K562 (cell line): ENCODE measurements at regions not wholly inside any gene's neighbourhood (a gene's known extent, or its start where the extent isn't known, plus 50 kb on each side); places are given as distances from the start of the nearest gene placed in this dataset.

Experiments
- ARID1B ChIP-seq: fragments of 450-650 bp; IDR thresholded peaks from 2 replicates; pipeline ENCODE4 v1.6.1; 2016; ENCODE audit warnings: antibody characterized with exemption, mild to moderate bottlenecking, inconsistent platforms
- ATF3 ChIP-seq, 2 experiments: fragments of 450-650 bp in 1 of 2; sonication (generic) in 1 of 2; formaldehyde crosslinking in 1 of 2; IDR thresholded peaks in 1 of 2; conservative IDR thresholded peaks in 1 of 2; 2 replicates each; pipeline versions ENCODE4 v1.6.1 to v1.8.1; 2016 to 2023; ENCODE audit warnings: mild to moderate bottlenecking in 2 of 2, moderate library complexity in 2 of 2, inconsistent platforms in 1 of 2, missing genetic modification reagents in 1 of 2
- CAMTA2 ChIP-seq: fragments of 250-450 bp; sonication (Bioruptor Pico); conservative IDR thresholded peaks from 2 replicates; pipeline ENCODE4 v1.5.1; 2022
- MECOM ChIP-seq: fragments of 250-450 bp; sonication (Bioruptor Pico); IDR thresholded peaks from 2 replicates; pipeline ENCODE4 v1.8.0; 2022; ENCODE audit warnings: inconsistent platforms
- MEIS2 ChIP-seq: fragments of 450-650 bp; IDR thresholded peaks from 2 replicates; pipeline ENCODE4 v1.6.1; 2014; ENCODE audit warnings: mild to moderate bottlenecking; ENCODE audit not compliant: partially characterized antibody
- OTX1 ChIP-seq: fragments of 450-650 bp; formaldehyde crosslinking; IDR thresholded peaks from 2 replicates; pipeline ENCODE4 v1.4.0; 2022; ENCODE audit warnings: mild to moderate bottlenecking
- PHB2 ChIP-seq: fragments of 450-650 bp; IDR thresholded peaks from 2 replicates; pipeline ENCODE4 v1.6.1; 2017; ENCODE audit warnings: low read depth
- SRSF1 ChIP-seq: fragments of 200-400 bp; formaldehyde crosslinking; IDR thresholded peaks from 2 replicates; pipeline ENCODE4 v1.6.1; 2017; ENCODE audit warnings: mild to moderate bottlenecking, low read depth, low read length, moderate library complexity
- VEZF1 ChIP-seq: fragments of 200-800 bp; sonication (Bioruptor generic); IDR thresholded peaks from 2 replicates; pipeline ENCODE4 v1.6.1; 2017; ENCODE audit warnings: missing genetic modification characterization, missing compliant biosample characterization
- YBX1 ChIP-seq: fragments of 450-650 bp; IDR thresholded peaks from 2 replicates; pipeline ENCODE4 v1.7.1; 2016; ENCODE audit warnings: mild to moderate bottlenecking
- TF ChIP-seq, protein P1 (sequence below): fragments of 450-650 bp; IDR thresholded peaks from 2 replicates; pipeline ENCODE4 v1.6.1; 2016; ENCODE audit warnings: borderline replicate concordance

DNA sequence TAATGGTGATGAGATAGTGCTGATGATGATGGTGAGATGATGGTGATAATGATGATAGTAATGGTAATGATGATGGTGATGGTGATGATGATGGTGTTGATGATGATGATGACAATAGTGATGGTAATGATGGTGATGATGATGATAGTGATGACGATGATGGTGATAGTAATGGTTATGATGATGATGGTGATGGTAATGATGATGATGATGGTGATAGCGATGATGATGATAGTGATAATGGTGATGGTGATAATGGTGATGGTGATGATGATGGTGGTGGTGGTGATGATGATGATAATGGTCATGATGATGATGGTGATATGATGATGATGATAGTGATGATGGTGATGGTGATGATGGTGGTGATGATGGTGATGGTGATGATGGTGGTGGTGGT is 384.6 kb downstream of the MATN1 start (continued):
- TF ChIP-seq, protein P1, sequence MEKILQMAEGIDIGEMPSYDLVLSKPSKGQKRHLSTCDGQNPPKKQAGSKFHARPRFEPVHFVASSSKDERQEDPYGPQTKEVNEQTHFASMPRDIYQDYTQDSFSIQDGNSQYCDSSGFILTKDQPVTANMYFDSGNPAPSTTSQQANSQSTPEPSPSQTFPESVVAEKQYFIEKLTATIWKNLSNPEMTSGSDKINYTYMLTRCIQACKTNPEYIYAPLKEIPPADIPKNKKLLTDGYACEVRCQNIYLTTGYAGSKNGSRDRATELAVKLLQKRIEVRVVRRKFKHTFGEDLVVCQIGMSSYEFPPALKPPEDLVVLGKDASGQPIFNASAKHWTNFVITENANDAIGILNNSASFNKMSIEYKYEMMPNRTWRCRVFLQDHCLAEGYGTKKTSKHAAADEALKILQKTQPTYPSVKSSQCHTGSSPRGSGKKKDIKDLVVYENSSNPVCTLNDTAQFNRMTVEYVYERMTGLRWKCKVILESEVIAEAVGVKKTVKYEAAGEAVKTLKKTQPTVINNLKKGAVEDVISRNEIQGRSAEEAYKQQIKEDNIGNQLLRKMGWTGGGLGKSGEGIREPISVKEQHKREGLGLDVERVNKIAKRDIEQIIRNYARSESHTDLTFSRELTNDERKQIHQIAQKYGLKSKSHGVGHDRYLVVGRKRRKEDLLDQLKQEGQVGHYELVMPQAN = 0 out of 2 replicates have a peak, but pooled peaks have one; percentile 21
- TF ChIP-seq ATF3 (IDR thresholded peaks at IDR 0.05) (peak; percentile 38; the same call in 1 of the 2 replicates), ATF3 (CRISPR knock-in tag; conservative IDR thresholded peaks at IDR 0.05) (no peak), MECOM (CRISPR knock-in tag) (no peak), PHB2 (0 out of 2 replicates have a peak, but pooled peaks have one; percentile 27), OTX1 (CRISPR knock-in tag) (no peak; the same call in 1 of the 2 replicates), YBX1 (0 out of 2 replicates have a peak, but pooled peaks have one; percentile 70), VEZF1 (CRISPR knock-in tag) (no peak), CAMTA2 (CRISPR knock-in tag) (no peak), ARID1B (no peak), MEIS2 (no peak), SRSF1 (no peak)
